GM12891 (cell line): ENCODE measurements at regions not wholly inside any gene's neighbourhood (a gene's known extent, or its start where the extent isn't known, plus 50 kb on each side); places are given as distances from the start of the nearest gene placed in this dataset.

Source experiments
- DNase-seq: peaks from one replicate; pipeline ENCODE4 v3.0.0; 2011; ENCODE audit warnings: low spot score; ENCODE audit not compliant: insufficient read length
- FAIRE-seq: peaks from 2 replicates; lab custom pipeline; 2011; peaks lifted over from hg19 to GRCh38; lab: Jason Lieb, UNC
- PAX5 ChIP-seq: IDR thresholded peaks from 2 replicates; pipeline ENCODE4 v1.6.1; 2011; ENCODE audit warnings: low read length, moderate library complexity, mild to moderate bottlenecking; ENCODE audit not compliant: insufficient read depth, severe bottlenecking
- POLR2A ChIP-seq: IDR thresholded peaks from 2 replicates; pipeline ENCODE4 v1.6.1; 2011; ENCODE audit warnings: low read depth, low read length, control low read depth
- POLR2AphosphoS5 ChIP-seq: IDR thresholded peaks from 2 replicates; pipeline ENCODE4 v1.6.1; 2011; ENCODE audit warnings: low read depth, low read length, control low read depth
- POU2F2 ChIP-seq: IDR thresholded peaks from 2 replicates; pipeline ENCODE4 v1.6.1; 2011; ENCODE audit warnings: low read depth, mild to moderate bottlenecking, control low read depth, low read length, moderate library complexity
- SPI1 ChIP-seq: IDR thresholded peaks from 2 replicates; pipeline ENCODE4 v1.6.1; 2011; ENCODE audit warnings: low read depth, low read length, control low read depth
- TAF1 ChIP-seq: IDR thresholded peaks from 2 replicates; pipeline ENCODE4 v1.6.1; 2011; ENCODE audit warnings: low read depth, low read length, control low read depth

DNA sequence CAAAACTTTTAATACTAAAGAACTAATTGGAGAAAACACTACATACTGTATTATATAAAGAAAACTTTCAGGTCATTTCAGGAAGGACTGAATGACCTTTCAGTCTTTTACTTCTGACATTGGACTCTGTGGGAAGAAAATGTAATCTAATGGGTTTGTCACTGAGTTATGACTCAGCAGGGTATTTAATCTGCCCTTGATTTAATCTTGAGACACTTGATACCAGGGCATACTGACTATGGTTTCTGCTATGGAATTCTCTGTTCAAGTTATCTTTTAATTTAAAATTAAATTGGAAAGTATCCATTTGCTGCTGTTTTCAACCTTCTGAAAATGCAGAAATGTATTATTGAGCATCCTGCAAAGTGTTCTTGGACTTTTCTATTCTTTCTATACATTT lies 354.2 kb upstream of the GALNT5 start:
- no peak for FAIRE-seq
- TF ChIP-seq POLR2A (no peak), PAX5 (no peak), POLR2AphosphoS5 (no peak), SPI1 (no peak), POU2F2 (no peak), TAF1 (no peak)
- DNase-seq = no peak

DNA sequence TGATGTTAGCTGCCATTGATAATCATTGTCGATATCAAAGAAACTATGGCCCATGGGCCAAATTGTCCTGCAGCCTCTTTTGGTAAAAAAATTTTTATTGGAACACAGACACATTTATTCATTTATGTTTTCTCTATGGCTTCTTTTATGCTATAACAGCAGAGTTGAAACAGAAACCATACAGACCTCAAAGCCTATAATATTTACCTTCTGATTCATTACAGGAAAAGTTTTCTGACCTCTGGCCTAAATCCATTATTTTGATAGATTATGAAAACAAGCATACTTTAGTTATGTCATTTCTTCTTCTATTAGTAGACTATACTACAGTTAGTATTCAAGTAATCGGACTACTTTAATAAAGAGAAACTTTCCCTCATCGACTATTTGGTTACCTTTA lies 349.7 kb upstream of the GALNT5 start:
- DNase-seq (no peak), FAIRE-seq (no peak)
- TF ChIP-seq TAF1 (no peak), PAX5 (no peak), POLR2A (no peak), POLR2AphosphoS5 (no peak), POU2F2 (no peak), SPI1 (no peak)

DNA sequence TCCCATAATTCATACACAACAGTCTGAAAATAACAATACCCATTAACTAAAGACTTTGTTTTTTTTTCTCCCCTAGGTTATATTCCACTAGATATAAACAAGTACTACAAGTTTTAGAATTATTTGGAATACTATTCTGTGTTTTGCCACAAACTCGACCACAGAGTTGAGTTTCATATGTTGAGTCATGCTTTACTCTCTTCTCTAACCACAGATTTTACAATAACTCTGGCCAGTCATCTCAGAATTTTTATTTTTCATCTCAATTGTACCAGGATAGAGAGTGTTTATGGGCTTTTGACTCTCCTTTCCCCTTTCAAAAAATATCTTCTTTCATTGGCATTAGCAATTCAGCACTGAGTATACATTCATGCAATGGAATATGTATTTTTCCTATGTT lies 348.7 kb upstream of the GALNT5 start:
- DNase-seq = no peak
- TF ChIP-seq SPI1 = no peak
- TF ChIP-seq TAF1 = no peak
- no peak for TF ChIP-seq PAX5
- TF ChIP-seq POLR2A = no peak
- no peak for TF ChIP-seq POLR2AphosphoS5
- no peak for TF ChIP-seq POU2F2
- no peak for FAIRE-seq

DNA sequence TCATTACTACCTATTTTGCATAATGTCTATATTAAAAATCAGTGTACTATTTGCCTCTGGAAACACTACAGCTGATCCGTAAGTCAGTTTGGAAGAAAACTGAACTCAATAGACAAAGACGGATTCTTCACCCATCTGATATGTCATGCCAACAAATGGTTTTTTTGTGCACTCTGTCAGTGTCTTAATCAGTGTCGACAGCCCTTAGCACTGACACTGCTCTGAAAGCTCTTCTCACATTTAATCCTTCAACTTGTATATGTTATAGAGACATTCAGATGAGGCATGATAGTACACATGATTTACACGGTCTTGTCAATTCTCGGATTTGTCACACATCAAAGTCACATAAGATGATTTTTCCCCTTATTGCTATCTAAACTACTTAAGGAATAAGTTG lies 347.5 kb upstream of the GALNT5 start:
- no peak for TF ChIP-seq SPI1
- TF ChIP-seq PAX5 = no peak
- TF ChIP-seq POU2F2 = no peak
- TF ChIP-seq POLR2A = no peak
- no peak for TF ChIP-seq POLR2AphosphoS5
- TF ChIP-seq TAF1 = no peak
- no peak for DNase-seq
- no peak for FAIRE-seq

DNA sequence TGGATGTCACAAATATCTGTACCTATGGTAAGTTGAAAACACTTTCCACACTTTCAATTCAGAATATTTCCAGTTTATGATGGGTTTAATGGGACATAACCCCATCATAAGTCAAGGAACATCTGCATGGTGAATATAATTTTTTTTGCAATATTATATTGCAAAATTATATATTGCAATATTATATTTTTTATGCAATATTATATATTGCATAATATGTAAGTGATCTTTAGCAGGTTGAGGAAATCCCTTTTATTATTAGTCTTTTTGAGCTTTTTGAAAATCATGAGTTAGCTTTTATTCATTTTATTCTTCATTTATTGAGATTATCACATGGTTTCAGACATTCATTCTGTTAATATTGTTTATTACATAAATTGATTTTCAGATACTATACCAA lies 342.2 kb upstream of the GALNT5 start:
- TF ChIP-seq PAX5 (no peak), POU2F2 (no peak), POLR2AphosphoS5 (no peak), TAF1 (no peak), SPI1 (no peak), POLR2A (no peak)
- no peak for DNase-seq
- no peak for FAIRE-seq

DNA sequence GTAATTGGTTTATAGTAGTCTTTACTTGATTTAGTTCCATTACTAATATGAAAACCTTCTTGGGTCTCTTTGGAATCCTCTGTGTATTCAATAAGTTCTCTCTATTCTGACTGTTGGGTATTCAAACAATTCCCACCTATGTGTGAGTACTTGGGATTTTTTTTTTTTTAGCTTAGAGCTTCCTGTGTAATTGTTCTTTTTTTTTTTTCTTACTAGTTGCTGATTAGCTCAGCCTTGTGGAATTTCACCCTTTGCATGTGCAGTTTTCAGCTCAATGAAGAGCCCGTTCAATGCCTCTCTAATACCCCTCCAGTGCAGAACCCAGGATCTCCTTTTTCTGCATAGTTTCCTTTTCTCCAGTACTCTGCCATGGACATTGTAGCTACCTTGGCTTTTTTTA lies 339.1 kb upstream of the GALNT5 start:
- DNase-seq (no peak), FAIRE-seq (no peak)
- TF ChIP-seq POLR2AphosphoS5 (no peak), POU2F2 (no peak), POLR2A (no peak), TAF1 (no peak), PAX5 (no peak), SPI1 (no peak)

DNA sequence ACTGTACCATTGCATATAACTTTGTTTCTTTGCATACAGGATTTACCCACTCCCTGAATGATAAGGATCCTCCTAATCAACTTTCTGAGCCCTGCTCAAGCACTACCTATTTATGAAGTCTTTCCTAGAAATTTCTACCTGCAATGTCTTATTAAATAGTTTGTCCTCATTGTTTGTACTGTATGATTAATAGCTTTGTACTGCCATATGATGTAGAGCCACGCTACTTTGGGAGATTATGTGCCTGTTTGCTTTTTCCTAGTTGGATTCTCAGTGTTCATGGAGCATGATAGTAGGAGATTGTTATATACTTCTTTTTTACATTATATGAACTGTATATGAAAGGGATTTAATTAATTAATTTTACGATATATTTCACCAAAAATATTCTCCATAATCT lies 327.1 kb upstream of the GALNT5 start:
- TF ChIP-seq PAX5 (no peak), POLR2AphosphoS5 (no peak), TAF1 (no peak), POU2F2 (no peak), SPI1 (no peak), POLR2A (no peak)
- FAIRE-seq (no peak), DNase-seq (no peak)

DNA sequence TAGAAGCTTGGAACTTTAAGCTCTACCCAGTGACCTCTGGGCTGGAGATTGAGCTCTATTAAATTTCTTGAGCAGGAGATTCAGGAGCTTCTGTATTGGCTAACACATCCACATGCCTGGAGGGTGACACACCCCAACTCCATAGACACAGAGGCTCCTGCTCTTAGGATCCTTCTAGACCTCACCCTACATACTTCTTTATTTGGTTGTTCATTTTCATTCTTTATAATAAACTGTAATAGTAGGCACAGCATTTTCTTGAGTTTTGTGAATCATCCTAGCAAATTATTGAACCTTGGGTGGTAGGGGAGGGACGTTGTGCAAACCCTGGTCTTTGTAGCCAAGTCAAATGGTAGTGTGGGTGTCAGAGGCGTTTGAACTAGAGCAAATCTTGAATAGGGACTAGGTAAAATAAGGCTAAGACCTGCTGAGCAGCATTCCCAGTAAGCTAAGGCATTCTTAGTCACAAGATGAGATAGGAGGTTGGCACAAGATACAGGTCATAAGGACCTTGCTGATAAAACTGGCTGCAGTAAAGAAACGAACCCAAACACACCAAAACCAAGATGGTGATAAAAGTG lies 323.8 kb upstream of the GALNT5 start:
- TF ChIP-seq SPI1 (no peak), POLR2AphosphoS5 (no peak), POLR2A (no peak), TAF1 (no peak), POU2F2 (no peak), PAX5 (no peak)
- FAIRE-seq = no peak
- DNase-seq = no peak

DNA sequence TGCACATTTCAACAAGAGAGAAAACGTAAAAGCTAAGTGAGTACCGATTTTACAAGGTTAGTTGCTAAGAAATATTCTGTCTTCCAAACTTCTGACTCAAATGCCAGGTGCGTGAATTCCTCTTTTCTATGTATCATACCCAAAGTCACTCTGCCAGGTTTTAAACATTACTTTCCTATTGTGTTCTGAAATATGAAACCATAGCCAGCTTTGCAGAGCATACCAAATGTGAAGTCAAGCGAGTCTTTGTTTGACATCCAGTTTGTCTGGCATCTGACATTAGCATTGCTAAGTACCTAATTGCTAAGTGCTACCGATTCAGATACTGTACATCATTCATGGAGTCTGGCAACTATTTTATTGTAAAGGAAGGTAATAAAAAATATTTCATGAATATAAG lies 321.9 kb upstream of the GALNT5 start:
- FAIRE-seq (no peak), DNase-seq (no peak)
- no peak for TF ChIP-seq TAF1
- no peak for TF ChIP-seq POLR2A
- TF ChIP-seq PAX5 = no peak
- no peak for TF ChIP-seq POU2F2
- TF ChIP-seq POLR2AphosphoS5 = no peak
- no peak for TF ChIP-seq SPI1

DNA sequence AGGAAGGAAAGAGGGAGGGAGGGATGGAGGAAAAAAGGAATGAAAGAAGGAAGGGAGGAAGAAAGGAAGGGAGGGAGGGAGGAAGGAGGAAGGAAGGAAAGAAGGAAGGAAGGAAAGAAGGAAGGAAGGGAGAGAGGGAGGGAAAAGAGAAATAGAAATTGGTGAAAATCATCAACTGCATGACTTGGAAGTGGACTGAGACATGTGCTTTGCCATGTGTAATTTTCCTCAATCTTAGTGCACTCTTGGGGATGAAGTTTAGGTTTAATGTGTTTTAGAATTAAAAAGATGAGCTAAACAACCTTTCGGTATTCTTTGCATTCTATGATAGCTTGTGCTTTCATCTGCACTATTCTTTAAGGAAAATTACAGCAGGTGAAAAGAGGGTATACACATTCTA lies 320.1 kb upstream of the GALNT5 start:
- DNase-seq (no peak), FAIRE-seq (peak; percentile 13)
- no peak for TF ChIP-seq TAF1
- TF ChIP-seq POU2F2 = no peak
- no peak for TF ChIP-seq POLR2A
- TF ChIP-seq SPI1 = no peak

DNA sequence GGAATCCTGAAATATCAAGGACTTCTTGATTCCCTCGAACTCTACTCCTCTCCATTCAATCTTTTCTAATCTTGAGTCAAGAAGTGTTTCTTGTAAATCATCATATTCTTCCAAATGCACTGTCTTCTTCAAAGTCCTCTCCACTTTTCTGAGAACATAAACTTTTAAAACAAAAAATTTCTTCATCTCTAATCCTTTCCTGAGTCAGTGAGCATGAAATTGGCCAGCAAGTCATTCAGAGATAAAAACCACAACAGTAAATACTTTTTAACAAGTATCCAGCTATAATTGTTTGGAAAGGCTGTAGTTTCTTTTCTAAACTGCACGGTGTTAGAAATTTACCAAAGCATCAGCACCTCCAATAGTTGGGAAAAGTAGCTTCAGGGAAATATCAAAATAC lies 312.6 kb upstream of the GALNT5 start:
- FAIRE-seq (no peak), DNase-seq (no peak)
- TF ChIP-seq SPI1 = no peak
- TF ChIP-seq POLR2AphosphoS5 = no peak
- no peak for TF ChIP-seq POLR2A
- no peak for TF ChIP-seq PAX5
- no peak for TF ChIP-seq POU2F2
- TF ChIP-seq TAF1 = no peak
